Fibroblast of villous mesenchyme (primary cell): ENCODE measurements at regions not wholly inside any gene's neighbourhood (a gene's known extent, or its start where the extent isn't known, plus 50 kb on each side); places are given as distances from the start of the nearest gene placed in this dataset.

Experiments used
- DNase-seq: peaks from one replicate; pipeline ENCODE4 v3.0.0-alpha.2; 2010; ENCODE audit warnings: low read depth
- H3K4me3 ChIP-seq: 2 replicates; pipeline ENCODE4 v1.5.1; 2011; ENCODE audit warnings: low read depth, mild to moderate bottlenecking, low read length
- CTCF ChIP-seq: IDR thresholded peaks from 2 replicates; pipeline ENCODE4 v1.5.1; 2012; ENCODE audit warnings: low read depth, mild to moderate bottlenecking, low read length; ENCODE audit not compliant: insufficient read depth

DNA sequence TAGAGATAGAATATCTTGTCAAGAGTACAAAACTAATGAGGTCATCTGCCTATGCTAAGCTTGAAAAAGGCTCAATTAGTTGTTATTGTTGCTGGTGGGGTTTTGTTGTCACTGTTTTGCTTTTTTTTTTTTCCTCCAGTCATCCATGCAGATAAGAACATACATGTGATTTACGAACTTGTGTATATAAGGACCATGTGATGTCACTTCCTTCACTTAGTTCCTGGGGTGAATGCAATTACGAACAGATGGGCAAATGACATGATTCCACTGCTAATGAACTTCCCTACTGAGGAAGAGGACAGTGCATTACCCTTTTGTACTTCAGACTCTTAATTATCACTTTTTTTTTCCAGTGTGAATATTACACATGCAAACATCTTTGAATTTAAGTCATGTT lies 1175.3 kb upstream of the GJE1 start:
- H3K4me3 ChIP-seq = no peak overlapping the region
- DNase-seq = no peak
- TF ChIP-seq CTCF = no peak

GRCh38 chr6:140956571-140957369 lies 1176.0 kb upstream of the GJE1 start:
- peak; percentile 42 for DNase-seq
- no peak overlapping the region for H3K4me3 ChIP-seq
- TF ChIP-seq CTCF = no peak

- no peak for DNase-seq
- no peak for TF ChIP-seq CTCF
Measured at GRCh38 chr6:140940251-140940925, 1192.3 kb upstream of the GJE1 start.

GRCh38 chr6:140932909-140933308 lies 1199.8 kb upstream of the GJE1 start:
- TF ChIP-seq CTCF = no peak
- DNase-seq = no peak

More at GRCh38 chr6:140940251-140940925, 1192.3 kb upstream of the GJE1 start:
- H3K4me3 ChIP-seq = no peak overlapping the region

DNA sequence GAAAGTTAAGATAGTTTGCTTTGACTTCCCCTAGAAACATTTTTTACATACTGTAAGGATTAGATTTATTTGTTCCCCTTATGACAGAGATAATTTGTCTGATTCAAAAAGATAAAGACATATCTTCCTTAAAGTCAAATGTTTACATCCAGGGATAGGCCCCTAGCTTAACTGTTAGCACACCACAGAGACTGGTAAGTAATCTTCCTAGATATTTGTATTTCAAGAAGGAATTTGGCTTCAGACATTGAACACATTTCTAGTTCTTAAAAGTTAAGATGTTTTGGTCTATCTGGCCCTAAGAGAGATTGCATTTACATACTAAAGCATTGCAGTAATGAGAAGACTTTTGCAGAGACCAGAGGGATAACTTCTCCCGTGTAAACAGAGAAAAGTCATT lies 1201.1 kb upstream of the GJE1 start:
- peak overlapping the region; percentile 18 for H3K4me3 ChIP-seq
- peak; percentile 82 for DNase-seq
- TF ChIP-seq CTCF = no peak

More at GRCh38 chr6:140932909-140933308, 1199.8 kb upstream of the GJE1 start:
- H3K4me3 ChIP-seq = no peak overlapping the region

- no peak overlapping the region for H3K4me3 ChIP-seq
- TF ChIP-seq CTCF = no peak
- no peak for DNase-seq
Measured at GRCh38 chr6:140929121-140929520, 1203.6 kb upstream of the GJE1 start.

GRCh38 chr6:140923048-140923447 lies 1209.7 kb upstream of the GJE1 start:
- TF ChIP-seq CTCF = no peak
- H3K4me3 ChIP-seq = no peak overlapping the region
- no peak for DNase-seq
